ENCODE measurements at regions not wholly inside any gene's neighbourhood (a gene's known extent, or its start where the extent isn't known, plus 50 kb on each side); places are given as distances from the start of the nearest gene placed in this dataset.

DNA sequence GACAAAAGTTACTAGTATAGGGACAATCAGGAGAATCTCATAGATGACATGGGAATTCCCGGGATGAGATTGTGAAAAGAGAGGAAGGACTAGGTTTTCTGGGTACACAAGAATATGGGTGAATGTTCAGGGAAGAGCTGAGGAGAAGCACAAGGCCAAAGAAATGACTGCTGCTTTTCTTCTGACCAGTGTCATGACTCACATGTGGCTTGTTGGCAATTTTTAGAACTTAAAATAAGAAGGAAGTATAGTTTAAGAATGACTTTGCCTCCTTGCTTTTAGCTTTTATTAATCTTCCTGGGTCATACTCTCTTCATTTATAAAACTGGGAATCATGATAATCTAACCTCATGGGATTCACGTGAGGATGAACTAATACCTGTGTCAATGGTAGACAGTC is 652.4 kb upstream of the MEF2C start:
- Histone ChIP-seq H3K4me3 (ENCODE audit: extremely low read depth in 1 of 4, insufficient read depth in 2 of 4, low read depth in 3 of 4, low read length in 4 of 4) (no peak overlapping the region), H3K36me3 (ENCODE audit: control insufficient read depth in 2 of 4, insufficient read depth in 4 of 4, low read length in 3 of 4) (no peaks in the 10 kb centered on the region; a peak in 1 of 8 replicates), H3K27ac (ENCODE audit: low read depth, low read length) (no peak overlapping the region), H2BK5ac (ENCODE audit: low read depth, low read length) (no peak overlapping the region), H2AK5ac (ENCODE audit: low read depth, low read length) (no peak overlapping the region), H2BK12ac (ENCODE audit: low read depth, low read length) (no peak overlapping the region), H3K9me3 (ENCODE audit: insufficient read depth in 2 of 2, low read depth in 1 of 2, low read length in 1 of 2) (no peaks in the 10 kb centered on the region), H3K27me3 (replicated peaks in 1 of 4; ENCODE audit: control insufficient read depth in 3 of 4, extremely low read depth in 1 of 4, insufficient read depth in 3 of 4, low read length in 3 of 4) (no peaks in the 10 kb centered on the region), H3K23ac (ENCODE audit: insufficient read length) (no peak overlapping the region), H3K56ac (replicated peaks; ENCODE audit: insufficient read length, low read depth, low read length) (no peak overlapping the region), H3K4me2 (ENCODE audit: insufficient read depth in 1 of 2, low read depth in 2 of 2, low read length in 2 of 2) (no peak overlapping the region), H4K8ac (ENCODE audit: extremely low read depth, insufficient read depth, low read length) (no peak overlapping the region), H3K4me1 (replicated peaks in 1 of 4; ENCODE audit: control insufficient read depth in 3 of 4, insufficient read depth in 4 of 4, low read length in 3 of 4) (no peaks in the 10 kb centered on the region), H3K23me2 (ENCODE audit: low read depth, low read length) (no peaks in the 10 kb centered on the region), H3K79me1 (ENCODE audit: low read depth, low read length) (no peaks in the 10 kb centered on the region), H2BK20ac (ENCODE audit: low read length) (no peak overlapping the region), H3K18ac (ENCODE audit: extremely low read depth, low read length) (no peak overlapping the region), H2BK15ac (ENCODE audit: low read length) (no peak overlapping the region), H4K20me1 (replicated peaks in 1 of 2; ENCODE audit: control insufficient read depth in 1 of 2, insufficient read depth in 2 of 2, low read length in 2 of 2) (no peaks in the 10 kb centered on the region), H3K4ac (replicated peaks; ENCODE audit: insufficient read length, low read depth, low read length) (no peak overlapping the region), H2BK120ac (replicated peaks; ENCODE audit: low read depth, low read length) (no peak overlapping the region), H3K79me2 (ENCODE audit: control insufficient read depth in 1 of 2, insufficient read depth in 2 of 2, low read length in 2 of 2) (no peaks in the 10 kb centered on the region), H2AFZ (ENCODE audit: low read length) (no peak overlapping the region), H4K5ac (ENCODE audit: insufficient read length, low read depth, low read length) (no peak overlapping the region), H4K91ac (replicated peaks; ENCODE audit: insufficient read length, low read length) (no peak overlapping the region), H3K14ac (ENCODE audit: insufficient read length) (no peak overlapping the region), H3K9ac (replicated peaks in 1 of 4; ENCODE audit: extremely low read depth in 1 of 4, low read depth in 3 of 4, low read length in 3 of 4) (no peak overlapping the region)
- WGBS, 2 experiments (ENCODE audit: extremely low coverage in 1 of 2, insufficient coverage in 1 of 2, insufficient read length in 1 of 2, insufficient replicate concordance in 2 of 2, low coverage in 1 of 2, low lambda C conversion rate in 2 of 2, missing lambda C conversion rate in 1 of 2) = 86% methylated on average over 2 of the region's 2 CpGs; no CpG with 5 or more reads in 1 of the 2 experiments
- DNase-seq (ENCODE audit: low read depth in 1 of 2, low spot score in 2 of 2) (no peak), FAIRE-seq (no peak)
- ChIA-PET CTCF (ENCODE audit: partially characterized antibody) (no interaction called here), POLR2A (ENCODE audit: partially characterized antibody) (no interaction called here)
- no peak for TF ChIP-seq SP1 (IDR thresholded peaks at IDR 0.05; ENCODE audit: low read depth, low read length)
- no peak for TF ChIP-seq SP4 (IDR thresholded peaks at IDR 0.05; ENCODE audit: low read length)
- TF ChIP-seq RXRA (IDR thresholded peaks at IDR 0.05; ENCODE audit: insufficient read depth, low read depth, low read length) = no peak
- no peak for TF ChIP-seq NRF1 (IDR thresholded peaks at IDR 0.05; ENCODE audit: low read depth, low read length)
- no peak for TF ChIP-seq YY1 (IDR thresholded peaks at IDR 0.05; ENCODE audit: low read depth, low read length)
- TF ChIP-seq KDM5A (IDR thresholded peaks at IDR 0.05; ENCODE audit: low read length) = no peak
- TF ChIP-seq BRCA1 (IDR thresholded peaks at IDR 0.05; ENCODE audit: low read depth, low read length) = no peak
- no peak for TF ChIP-seq HDAC6 (IDR thresholded peaks at IDR 0.05; ENCODE audit: low read depth, low read length)
- TF ChIP-seq KDM1A (IDR thresholded peaks at IDR 0.05; ENCODE audit: borderline replicate concordance, low read length) = no peak
- no peak for TF ChIP-seq CBX5 (IDR thresholded peaks at IDR 0.05; ENCODE audit: low read depth, low read length)
- no peak for TF ChIP-seq RBBP5 (IDR thresholded peaks at IDR 0.05; ENCODE audit: borderline replicate concordance, low read depth, low read length)
